ENCODE measurements at regions not wholly inside any gene's neighbourhood (a gene's known extent, or its start where the extent isn't known, plus 50 kb on each side); places are given as distances from the start of the nearest gene placed in this dataset.

DNA sequence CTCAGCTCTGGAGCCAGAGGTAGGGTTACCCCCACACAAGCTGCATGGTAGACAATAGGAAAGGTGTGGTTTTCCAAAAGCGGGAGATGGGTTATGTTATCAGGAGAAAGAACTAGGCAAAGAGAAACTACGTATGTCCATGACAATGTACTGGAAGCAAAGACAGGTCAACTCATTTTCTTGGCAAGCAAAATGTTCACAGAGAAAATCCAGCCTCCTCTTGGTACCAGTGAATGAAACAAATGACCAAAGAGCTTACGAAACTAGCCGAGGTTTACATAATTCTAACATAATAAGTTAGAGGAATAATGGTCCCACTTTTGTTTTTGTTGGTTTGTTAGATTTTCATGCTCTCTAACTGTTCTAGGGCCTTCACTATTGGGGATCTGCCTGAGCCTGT is 338.1 kb upstream of the TGFBR2 start:
- H3K36me3 ChIP-seq (ENCODE audit: insufficient read depth, low read length) = no peaks in the 10 kb centered on the region
- H3K9me3 ChIP-seq (ENCODE audit: insufficient read depth, low read depth, low read length) = peaks cover 5% of the 10 kb centered on the region; the same call in 1 of the 2 replicates
- H2AFZ ChIP-seq (ENCODE audit: low read length) = no peak overlapping the region
- H3K9me2 ChIP-seq (replicated peaks; ENCODE audit: low read depth, low read length) = no peaks in the 10 kb centered on the region
- no peak for TF ChIP-seq EZH2phosphoT487 (IDR thresholded peaks at IDR 0.05; ENCODE audit: borderline replicate concordance)
- no peak for TF ChIP-seq CTCF (conservative IDR thresholded peaks at IDR 0.05; ENCODE audit: low read length)
- H3K4me1 ChIP-seq (ENCODE audit: insufficient read depth, low read length, poor library complexity, severe bottlenecking) = peaks cover 6% of the 10 kb centered on the region
- H3F3A ChIP-seq (ENCODE audit: low read depth) = no peaks in the 10 kb centered on the region
- H4K20me1 ChIP-seq (ENCODE audit: insufficient read depth, low read length, poor library complexity, severe bottlenecking) = no peaks in the 10 kb centered on the region
- no peaks in the 10 kb centered on the region for H3K27me3 ChIP-seq (ENCODE audit: insufficient read depth, low read length, poor library complexity, severe bottlenecking)
- H3K9ac ChIP-seq (ENCODE audit: low read depth, low read length, poor library complexity, severe bottlenecking) = no peak overlapping the region
- no peak overlapping the region for H3K4me2 ChIP-seq (ENCODE audit: low read depth, low read length, poor library complexity, severe bottlenecking)
- H3K4me3 ChIP-seq (ENCODE audit: low read length, poor library complexity, severe bottlenecking) = no peak overlapping the region
- H3K79me2 ChIP-seq (ENCODE audit: insufficient read depth, low read length) = no peaks in the 10 kb centered on the region

DNA sequence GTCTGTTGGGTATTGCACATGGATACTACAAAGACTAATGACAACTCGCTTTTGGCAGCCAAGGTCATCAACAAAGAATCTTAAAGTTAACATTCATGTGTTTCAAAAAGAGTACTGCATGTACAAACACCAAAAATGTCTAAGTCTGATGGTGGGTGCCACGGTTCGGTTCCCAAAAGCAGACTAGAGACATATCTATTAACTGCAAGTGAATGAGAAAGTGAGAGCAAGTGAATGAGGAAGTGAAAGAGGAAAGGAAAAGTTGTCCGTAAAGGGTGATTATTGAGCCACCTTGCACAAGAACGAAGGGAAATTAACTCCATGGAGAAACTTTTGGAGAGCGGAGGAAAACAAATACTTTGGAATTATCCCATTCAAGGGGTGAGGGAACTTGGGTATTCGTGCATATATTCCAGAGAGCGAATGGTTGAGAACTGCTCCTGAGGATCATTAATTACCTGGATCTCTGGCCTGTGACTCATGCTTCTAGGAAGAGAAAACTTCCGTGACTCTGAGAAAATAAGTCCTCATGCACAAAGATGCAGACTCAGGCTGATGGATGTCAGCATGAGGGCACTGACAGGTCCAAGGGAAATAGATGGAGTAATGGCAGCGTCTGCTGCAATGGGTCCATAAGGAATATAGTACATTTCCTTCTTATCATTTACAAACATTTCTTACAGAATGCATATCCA is 336.5 kb upstream of the TGFBR2 start:
- no peak overlapping the region for H3K4me2 ChIP-seq (ENCODE audit: low read depth, low read length, poor library complexity, severe bottlenecking)

DNA sequence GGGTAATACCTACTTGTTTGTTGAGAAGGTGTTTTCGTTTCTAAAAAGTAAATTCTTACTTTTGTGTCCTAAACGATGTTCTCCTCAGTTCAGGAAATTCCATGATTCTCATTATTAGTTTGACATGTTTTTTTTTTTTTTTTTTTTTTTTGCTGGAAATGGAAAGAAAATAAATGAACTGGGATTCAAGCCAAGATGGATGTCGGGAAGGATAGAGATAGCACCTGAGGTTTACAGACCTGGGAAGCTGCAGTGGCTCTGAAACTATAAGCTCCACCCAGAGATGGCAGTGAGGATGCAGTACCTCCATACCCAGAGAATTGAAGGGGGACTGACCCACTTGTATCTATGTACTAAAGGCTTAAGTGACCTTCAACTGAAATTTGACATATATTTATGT is 334.6 kb upstream of the TGFBR2 start:
- Histone ChIP-seq H3K4me3 (ENCODE audit: low read length, poor library complexity, severe bottlenecking) (no peak overlapping the region), H3K9me2 (replicated peaks; ENCODE audit: low read depth, low read length) (no peaks in the 10 kb centered on the region), H3K9ac (ENCODE audit: low read depth, low read length, poor library complexity, severe bottlenecking) (no peak overlapping the region), H3K27me3 (ENCODE audit: insufficient read depth, low read length, poor library complexity, severe bottlenecking) (no peaks in the 10 kb centered on the region), H3K36me3 (ENCODE audit: insufficient read depth, low read length) (no peaks in the 10 kb centered on the region), H3K4me2 (ENCODE audit: low read depth, low read length, poor library complexity, severe bottlenecking) (no peak overlapping the region), H2AFZ (ENCODE audit: low read length) (no peak overlapping the region), H3K9me3 (ENCODE audit: insufficient read depth, low read depth, low read length) (no peaks in the 10 kb centered on the region; the same call in 1 of the 2 replicates), H3F3A (ENCODE audit: low read depth) (no peaks in the 10 kb centered on the region), H3K79me2 (ENCODE audit: insufficient read depth, low read length) (no peaks in the 10 kb centered on the region), H3K4me1 (ENCODE audit: insufficient read depth, low read length, poor library complexity, severe bottlenecking) (no peaks in the 10 kb centered on the region), H4K20me1 (ENCODE audit: insufficient read depth, low read length, poor library complexity, severe bottlenecking) (no peaks in the 10 kb centered on the region)
- TF ChIP-seq EZH2phosphoT487 (IDR thresholded peaks at IDR 0.05; ENCODE audit: borderline replicate concordance) = no peak

More for the DNA sequence above, 336.5 kb upstream of the TGFBR2 start:
- Histone ChIP-seq H3K9me3 (ENCODE audit: insufficient read depth, low read depth, low read length) (no peaks in the 10 kb centered on the region), H3F3A (ENCODE audit: low read depth) (no peaks in the 10 kb centered on the region), H3K9ac (ENCODE audit: low read depth, low read length, poor library complexity, severe bottlenecking) (no peak overlapping the region), H3K4me3 (ENCODE audit: low read length, poor library complexity, severe bottlenecking) (no peak overlapping the region), H3K36me3 (ENCODE audit: insufficient read depth, low read length) (no peaks in the 10 kb centered on the region), H4K20me1 (ENCODE audit: insufficient read depth, low read length, poor library complexity, severe bottlenecking) (no peaks in the 10 kb centered on the region), H3K79me2 (ENCODE audit: insufficient read depth, low read length) (no peaks in the 10 kb centered on the region), H2AFZ (ENCODE audit: low read length) (no peak overlapping the region), H3K9me2 (replicated peaks; ENCODE audit: low read depth, low read length) (no peaks in the 10 kb centered on the region), H3K4me1 (ENCODE audit: insufficient read depth, low read length, poor library complexity, severe bottlenecking) (no peaks in the 10 kb centered on the region), H3K27me3 (ENCODE audit: insufficient read depth, low read length, poor library complexity, severe bottlenecking) (no peaks in the 10 kb centered on the region)
- no peak for TF ChIP-seq EZH2phosphoT487 (IDR thresholded peaks at IDR 0.05; ENCODE audit: borderline replicate concordance)

- Histone ChIP-seq H3K9ac (ENCODE audit: low read depth, low read length, poor library complexity, severe bottlenecking) (no peak overlapping the region), H3K36me3 (ENCODE audit: insufficient read depth, low read length) (no peaks in the 10 kb centered on the region), H3K9me2 (replicated peaks; ENCODE audit: low read depth, low read length) (no peaks in the 10 kb centered on the region), H2AFZ (ENCODE audit: low read length) (no peak overlapping the region), H3K27me3 (ENCODE audit: insufficient read depth, low read length, poor library complexity, severe bottlenecking) (no peaks in the 10 kb centered on the region), H3F3A (ENCODE audit: low read depth) (no peaks in the 10 kb centered on the region), H3K9me3 (ENCODE audit: insufficient read depth, low read depth, low read length) (peaks cover 8% of the 10 kb centered on the region), H3K4me3 (ENCODE audit: low read length, poor library complexity, severe bottlenecking) (no peak overlapping the region), H4K20me1 (ENCODE audit: insufficient read depth, low read length, poor library complexity, severe bottlenecking) (no peaks in the 10 kb centered on the region), H3K4me1 (ENCODE audit: insufficient read depth, low read length, poor library complexity, severe bottlenecking) (no peaks in the 10 kb centered on the region), H3K79me2 (ENCODE audit: insufficient read depth, low read length) (no peaks in the 10 kb centered on the region), H3K4me2 (ENCODE audit: low read depth, low read length, poor library complexity, severe bottlenecking) (no peak overlapping the region)
- TF ChIP-seq EZH2phosphoT487 (IDR thresholded peaks at IDR 0.05; ENCODE audit: borderline replicate concordance) (no peak), CTCF (conservative IDR thresholded peaks at IDR 0.05; ENCODE audit: low read length) (no peak)
These were observed 332.9 kb upstream of the TGFBR2 start for GRCh38 chr3:30273304-30274072.
